HG03460 (cell line): ENCODE measurements at regions not wholly inside any gene's neighbourhood (a gene's known extent, or its start where the extent isn't known, plus 50 kb on each side); places are given as distances from the start of the nearest gene placed in this dataset.
"Not testable (repeated sequence)": the region's sequence is repeated elsewhere in the genome, so short reads cannot be mapped to it uniquely, and the experiment has no call there.

Experiments used
- ATAC-seq: cut with Tn5 transposase; IDR thresholded peaks from one replicate; pipeline ENCODE4 v1.9.1; 2021; ENCODE audit not compliant: unreplicated experiment

- no peak for ATAC-seq
Measured at GRCh38 chr2:106293271-106293783, 99.2 kb upstream of the UXS1 start.

- ATAC-seq, result no peak
Measured at GRCh38 chr2:106292627-106293026, 98.5 kb upstream of the UXS1 start.

GRCh38 chr2:106288873-106289272, 94.8 kb upstream of the UXS1 start:
- ATAC-seq, result no peak

- ATAC-seq, result no peak
Measured at GRCh38 chr2:106285237-106285829, 91.2 kb upstream of the UXS1 start.

- no peak for ATAC-seq
Measured at GRCh38 chr2:106284691-106285202, 90.6 kb upstream of the UXS1 start.

- no peak for ATAC-seq
Measured at GRCh38 chr2:106284255-106284654, 90.2 kb upstream of the UXS1 start.

- ATAC-seq, result not testable (repeated sequence)
Measured at GRCh38 chr2:106283228-106284152, 89.4 kb upstream of the UXS1 start.

- ATAC-seq, result no peak
Measured at GRCh38 chr2:106282462-106283170, 88.5 kb upstream of the UXS1 start.

GRCh38 chr2:106281907-106282430, 87.9 kb upstream of the UXS1 start:
- not testable (repeated sequence) for ATAC-seq

GRCh38 chr2:106280722-106281446, 86.8 kb upstream of the UXS1 start:
- ATAC-seq, result no peak

GRCh38 chr2:106280224-106280623, 86.1 kb upstream of the UXS1 start:
- ATAC-seq, result no peak

GRCh38 chr2:106278112-106278876, 84.2 kb upstream of the UXS1 start:
- ATAC-seq, result no peak

GRCh38 chr2:106277426-106277825, 83.3 kb upstream of the UXS1 start:
- no peak for ATAC-seq

- no peak for ATAC-seq
Measured at GRCh38 chr2:106275971-106276370, 81.9 kb upstream of the UXS1 start.

GRCh38 chr2:106274668-106275067, 80.6 kb upstream of the UXS1 start:
- ATAC-seq, result no peak

GRCh38 chr2:106272216-106272807, 78.2 kb upstream of the UXS1 start:
- ATAC-seq, result no peak

GRCh38 chr2:106270471-106270891, 76.4 kb upstream of the UXS1 start:
- no peak for ATAC-seq

GRCh38 chr2:106269591-106270291, 75.6 kb upstream of the UXS1 start:
- peak; percentile 65 for ATAC-seq

- no peak for ATAC-seq
Measured at GRCh38 chr2:106267997-106268396, 73.9 kb upstream of the UXS1 start.
